PC-9 (cell line): ENCODE measurements at regions not wholly inside any gene's neighbourhood (a gene's known extent, or its start where the extent isn't known, plus 50 kb on each side); places are given as distances from the start of the nearest gene placed in this dataset.

Source experiments
- CTCF ChIP-seq: fragments of 200-600 bp; sonication (generic); conservative IDR thresholded peaks from 2 replicates; pipeline ENCODE4 v1.6.1; 2017; ENCODE audit warnings: mixed run types, antibody characterized with exemption, mild to moderate bottlenecking, moderate library complexity
- EZH2 ChIP-seq: fragments of 200-600 bp; sonication (generic); IDR thresholded peaks from 2 replicates; pipeline ENCODE4 v1.8.0; 2017; ENCODE audit warnings: antibody characterized with exemption, low read depth

DNA sequence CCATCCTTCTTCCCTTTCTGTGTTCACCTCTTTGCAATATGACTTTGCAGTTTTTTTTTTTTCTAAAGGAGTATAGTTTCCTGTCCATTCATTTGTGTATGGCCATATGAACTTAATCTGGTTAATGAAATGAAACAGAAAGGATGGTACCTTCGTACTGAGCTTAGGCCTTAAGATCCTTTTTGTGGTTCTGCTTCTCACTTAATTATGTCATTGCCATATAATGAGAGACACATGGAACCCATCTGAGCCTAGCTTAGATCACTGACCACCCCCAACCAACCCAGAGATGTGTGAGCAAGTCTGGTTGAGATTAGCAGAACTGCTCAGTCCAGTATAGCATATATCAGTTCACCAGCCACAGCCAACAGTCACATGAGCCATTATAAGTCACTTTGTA, 1179.6 kb downstream of the HACE1 start:
- no peak for TF ChIP-seq CTCF
- TF ChIP-seq EZH2: no peak
